GM19240 (cell line): ENCODE measurements at regions not wholly inside any gene's neighbourhood (a gene's known extent, or its start where the extent isn't known, plus 50 kb on each side); places are given as distances from the start of the nearest gene placed in this dataset.

Source experiments
- DNase-seq: peaks from one replicate; pipeline ENCODE4 v3.0.0; 2011; ENCODE audit warnings: low spot score; ENCODE audit not compliant: insufficient read length

GRCh38 chr20:53699085-53699674 lies 105.5 kb upstream of the ZNF217 start:
- no peak for DNase-seq

GRCh38 chr20:53698371-53698978 lies 104.8 kb upstream of the ZNF217 start:
- DNase-seq: no peak

- no peak for DNase-seq
Measured at GRCh38 chr20:53695797-53696527, 102.3 kb upstream of the ZNF217 start.

- DNase-seq: no peak
Measured at GRCh38 chr20:53693262-53693871, 99.7 kb upstream of the ZNF217 start.

DNA sequence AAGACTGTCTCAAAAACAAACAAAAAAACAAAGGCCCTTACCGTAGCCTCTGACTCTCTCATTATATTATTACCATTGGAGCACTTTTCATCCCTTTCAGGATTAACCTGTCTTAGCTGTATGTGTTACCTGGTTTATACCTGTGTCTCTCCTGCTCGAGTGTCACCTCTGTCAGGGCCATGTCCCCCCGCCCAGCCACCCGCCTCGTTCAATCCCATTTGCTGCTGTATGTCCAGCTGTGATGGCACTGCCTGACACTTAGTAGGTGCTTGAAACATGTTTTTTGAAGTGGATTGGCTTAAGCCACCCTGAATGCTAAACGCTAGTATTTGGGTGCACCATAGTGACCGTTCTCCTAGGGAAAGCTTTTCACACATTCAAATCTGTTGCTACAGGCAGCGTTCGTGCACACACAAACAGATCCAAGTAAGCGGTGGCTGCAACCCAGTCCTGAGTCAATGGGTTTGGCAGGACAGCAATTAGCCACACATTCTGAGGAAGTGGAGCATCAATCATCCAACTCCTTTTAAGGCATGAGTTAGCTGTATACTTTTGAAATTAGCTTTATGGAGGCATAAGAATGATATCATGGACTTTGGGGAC lies 98.9 kb upstream of the ZNF217 start:
- no peak for DNase-seq

- no peak for DNase-seq
Measured at GRCh38 chr20:53691811-53692192, 98.2 kb upstream of the ZNF217 start.

GRCh38 chr20:53691060-53691810 lies 97.6 kb upstream of the ZNF217 start:
- no peak for DNase-seq

GRCh38 chr20:53688085-53688484 lies 94.4 kb upstream of the ZNF217 start:
- DNase-seq: no peak

GRCh38 chr20:53685070-53685595 lies 91.5 kb upstream of the ZNF217 start:
- no peak for DNase-seq

DNA sequence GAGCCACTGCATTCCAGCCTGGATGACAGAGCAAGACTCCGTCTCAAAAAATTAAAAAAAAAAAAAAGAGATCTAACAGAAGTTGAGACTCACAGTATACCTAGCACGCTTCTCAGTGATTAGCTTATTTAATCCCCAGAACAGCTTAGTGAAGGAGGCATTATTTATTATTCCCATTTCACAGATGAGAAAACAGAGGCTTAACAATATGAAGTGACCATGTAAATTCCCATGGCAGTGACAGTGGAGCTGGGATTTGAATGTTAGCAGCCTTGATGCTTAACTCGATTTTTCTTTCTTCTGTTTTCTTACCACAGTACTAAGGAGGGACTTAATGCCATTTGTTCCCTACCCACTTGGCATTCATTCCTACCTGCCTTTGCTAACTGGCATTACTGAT lies 89.9 kb upstream of the ZNF217 start:
- no peak for DNase-seq

DNA sequence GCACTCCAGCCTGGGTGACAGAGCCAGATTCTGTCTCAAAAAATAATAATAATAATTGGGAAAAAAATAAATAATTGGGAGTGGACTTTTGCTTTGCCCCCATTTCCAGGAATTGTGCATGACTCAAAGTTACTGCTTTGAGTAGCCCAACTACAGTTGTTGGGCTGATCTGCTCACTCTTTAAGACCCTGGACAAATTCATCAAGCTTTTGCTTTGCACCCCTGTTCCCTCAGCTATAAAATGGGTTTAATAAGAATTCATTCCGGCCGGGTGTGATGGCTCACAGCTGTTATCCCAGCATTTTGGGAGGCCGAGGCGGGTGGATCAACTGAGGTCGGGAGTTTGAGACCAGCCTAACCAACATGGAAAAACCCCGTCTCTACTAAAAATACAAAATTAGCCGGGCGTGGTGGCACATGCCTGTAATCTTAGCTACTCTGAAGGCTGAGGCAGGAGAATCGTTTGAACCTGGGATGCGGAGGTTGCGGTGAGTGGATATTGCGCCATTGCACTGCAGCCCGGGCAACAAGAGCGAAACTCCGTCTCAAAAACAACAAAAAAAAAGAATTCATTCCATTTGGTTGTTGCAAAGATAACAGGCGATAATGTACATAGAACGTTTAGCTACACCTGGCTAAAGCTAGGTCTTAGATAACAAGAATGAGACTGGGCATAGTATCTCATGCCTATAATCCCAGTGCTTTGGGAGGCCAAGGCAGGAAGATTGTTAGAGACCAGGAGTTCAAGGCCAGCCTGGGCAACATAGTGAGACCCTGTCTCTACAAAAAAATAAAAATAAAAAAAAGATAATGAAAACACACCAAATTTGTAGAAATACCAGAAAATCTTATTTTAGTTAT lies 87.9 kb upstream of the ZNF217 start:
- no peak for DNase-seq

GRCh38 chr20:53679597-53680309 lies 86.1 kb upstream of the ZNF217 start:
- DNase-seq: no peak

- no peak for DNase-seq
Measured at GRCh38 chr20:53678990-53679596, 85.5 kb upstream of the ZNF217 start.

DNA sequence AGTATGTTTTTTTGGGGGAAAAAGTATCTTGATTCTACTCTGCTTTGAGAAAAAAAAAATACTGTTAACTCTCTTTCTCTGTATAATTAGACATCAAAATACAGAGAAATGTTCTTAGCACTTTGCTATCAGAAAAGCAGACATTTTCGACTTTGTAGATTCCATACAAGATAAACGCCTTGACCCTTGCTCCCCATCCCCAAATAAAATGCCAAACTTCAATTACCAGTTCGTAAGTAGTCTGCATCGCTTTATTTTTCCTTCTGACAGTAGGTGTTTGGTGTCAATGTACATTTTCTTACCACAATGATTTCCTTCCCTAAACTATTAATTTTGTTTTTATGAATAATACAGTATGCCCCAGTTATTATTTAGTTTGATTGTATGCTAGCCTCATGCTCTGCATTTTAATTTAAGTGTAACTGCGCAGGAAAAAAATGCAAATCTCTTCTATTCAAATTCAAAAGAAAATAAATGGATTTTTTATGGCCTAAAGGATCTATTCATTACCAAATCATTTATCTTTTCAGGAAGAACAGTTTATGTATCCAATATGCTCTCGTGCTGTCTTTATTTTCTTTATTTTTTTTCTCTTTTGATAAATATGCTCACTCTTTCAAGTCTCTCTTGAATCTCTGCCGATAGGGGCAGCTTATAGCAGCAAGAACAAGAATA lies 84.8 kb upstream of the ZNF217 start:
- DNase-seq: no peak

DNA sequence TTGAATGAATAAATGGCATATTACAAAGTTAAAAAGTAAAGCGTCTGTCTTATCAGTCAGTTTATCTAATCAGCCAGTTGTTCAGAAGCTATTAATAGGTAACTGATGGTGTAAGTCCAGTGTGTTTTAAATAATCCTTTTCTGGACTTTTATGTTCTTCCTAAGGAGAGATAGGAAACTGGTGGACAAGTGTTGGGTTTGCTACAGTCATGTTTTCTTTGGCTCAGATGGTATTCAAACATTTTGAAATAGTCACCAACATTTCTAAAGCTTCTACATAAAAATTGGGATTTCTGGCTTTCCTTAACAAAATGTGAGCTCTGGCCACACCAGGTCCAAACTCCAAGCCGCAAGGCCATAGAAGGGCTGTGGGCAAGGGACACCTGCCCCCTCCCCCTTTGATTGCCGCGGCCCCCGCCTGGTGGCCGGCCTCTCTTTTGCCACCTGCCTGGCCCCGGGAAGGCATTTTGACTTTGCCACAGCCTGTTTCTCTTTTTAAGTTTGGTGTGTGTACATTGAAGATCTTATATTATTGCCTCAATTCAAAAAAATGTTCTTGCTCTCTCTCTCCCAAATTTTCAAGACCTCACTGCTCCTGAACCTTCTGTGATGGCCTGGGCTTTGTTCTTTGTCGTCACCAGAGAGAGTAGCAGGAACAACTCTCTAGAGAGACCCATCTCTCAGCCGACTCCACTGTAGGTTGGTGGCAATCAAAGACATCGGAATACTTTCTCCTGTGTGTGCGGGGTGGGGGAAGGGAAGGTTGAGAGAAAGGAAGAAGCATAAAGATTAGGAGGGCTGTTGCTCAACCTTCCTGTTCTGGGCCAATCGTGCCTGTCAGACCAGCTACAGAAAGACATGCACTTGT lies 84.0 kb upstream of the ZNF217 start:
- DNase-seq: no peak

DNA sequence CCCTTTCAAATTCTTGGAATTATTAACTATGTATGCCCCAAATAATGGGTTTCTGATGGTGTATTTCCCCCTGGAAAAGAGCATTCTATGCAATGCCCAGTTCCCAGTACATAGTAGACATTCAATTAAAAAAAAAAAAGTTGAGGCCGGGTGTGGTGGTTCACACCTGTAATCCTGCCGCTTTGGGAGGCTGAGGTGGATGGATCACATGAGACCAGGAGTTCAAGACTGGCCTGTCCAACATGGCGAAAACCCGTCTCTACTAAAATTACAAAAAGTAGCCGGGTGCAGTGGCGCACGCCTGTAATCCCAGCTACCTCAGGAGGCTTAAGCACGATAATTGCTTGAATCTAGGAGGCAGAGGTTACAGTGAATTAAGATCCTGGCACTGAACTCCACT lies 83.3 kb upstream of the ZNF217 start:
- DNase-seq: no peak

- DNase-seq: no peak
Measured at GRCh38 chr20:53676519-53676822, 82.8 kb upstream of the ZNF217 start.
